ENCODE measurements at regions not wholly inside any gene's neighbourhood (a gene's known extent, or its start where the extent isn't known, plus 50 kb on each side); places are given as distances from the start of the nearest gene placed in this dataset.

GRCh38 chr18:71936744-71937143 is 607.4 kb downstream of the CBLN2 start:
- Histone ChIP-seq H3K9me3 (ENCODE audit: control insufficient read depth in 2 of 2, low read length in 2 of 2) (no peaks in the 10 kb centered on the region), H3K36me3 (ENCODE audit: control insufficient read depth in 2 of 2, insufficient read depth in 2 of 2, low read length in 2 of 2) (no peaks in the 10 kb centered on the region), H3K4me3 (ENCODE audit: low read length in 2 of 2) (no peak overlapping the region), H3K9ac (ENCODE audit: low read length in 2 of 2) (no peak overlapping the region), H3K27ac (ENCODE audit: low read length) (no peak overlapping the region), H3K4me1 (ENCODE audit: control insufficient read depth, insufficient read depth, low read length) (no peaks in the 10 kb centered on the region), H3K27me3 (ENCODE audit: control insufficient read depth in 1 of 2, insufficient read depth in 2 of 2, low read length in 2 of 2) (no peaks in the 10 kb centered on the region)

DNA sequence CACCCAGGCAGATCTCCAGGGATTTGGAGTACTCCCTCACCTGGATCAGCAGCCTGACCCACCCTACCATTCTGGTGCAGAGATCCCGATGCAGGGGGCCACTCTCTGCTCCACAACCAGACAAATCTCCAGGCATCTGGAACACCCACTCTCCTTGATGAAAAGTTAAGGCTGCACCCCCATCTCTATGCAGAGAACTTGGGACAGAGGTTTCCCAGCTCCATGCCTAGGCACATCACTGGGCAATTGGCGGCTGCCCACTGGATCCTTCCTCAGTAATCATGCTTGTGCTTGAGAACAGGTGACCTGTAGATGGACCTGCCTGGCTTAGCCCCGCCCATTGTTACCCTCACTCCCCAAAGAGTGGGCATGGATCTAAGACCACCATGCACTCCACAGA is 624.9 kb downstream of the CBLN2 start:
- Histone ChIP-seq H3K9me3 (ENCODE audit: control insufficient read depth in 2 of 2, low read length in 2 of 2) (no peaks in the 10 kb centered on the region), H3K27me3 (ENCODE audit: control insufficient read depth in 1 of 2, insufficient read depth in 2 of 2, low read length in 2 of 2) (no peaks in the 10 kb centered on the region), H3K4me1 (ENCODE audit: control insufficient read depth, insufficient read depth, low read length) (no peaks in the 10 kb centered on the region), H3K36me3 (ENCODE audit: control insufficient read depth in 2 of 2, insufficient read depth in 2 of 2, low read length in 2 of 2) (no peaks in the 10 kb centered on the region), H3K27ac (ENCODE audit: low read length) (no peak overlapping the region), H3K4me3 (ENCODE audit: low read length in 2 of 2) (no peak overlapping the region), H3K9ac (ENCODE audit: low read length in 2 of 2) (no peak overlapping the region)

DNA sequence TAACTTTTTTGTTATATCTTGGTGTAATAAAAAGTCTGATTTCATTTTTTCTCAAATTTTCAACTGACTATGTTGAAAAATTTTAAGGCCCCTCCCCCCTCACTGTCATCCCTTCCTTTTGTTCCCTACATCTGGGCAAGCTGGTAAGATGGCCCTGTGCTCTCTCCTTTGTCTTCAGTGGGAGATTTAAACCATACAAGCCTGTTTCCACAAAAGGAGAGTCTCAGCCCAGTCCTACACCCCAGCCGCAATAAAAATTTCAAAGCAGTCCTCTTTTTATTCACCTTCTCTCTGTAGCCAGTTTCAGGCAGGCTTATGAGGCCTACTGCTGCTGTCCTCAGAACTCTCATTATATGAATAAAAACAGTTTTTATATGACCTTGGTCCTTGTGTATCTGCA is 630.5 kb downstream of the CBLN2 start:
- H3K27ac ChIP-seq (ENCODE audit: low read length), result no peak overlapping the region
- H3K4me1 ChIP-seq (ENCODE audit: control insufficient read depth, insufficient read depth, low read length), result no peaks in the 10 kb centered on the region
- H3K9ac ChIP-seq (ENCODE audit: low read length in 2 of 2), result no peak overlapping the region
- no peaks in the 10 kb centered on the region for H3K27me3 ChIP-seq (ENCODE audit: control insufficient read depth in 1 of 2, insufficient read depth in 2 of 2, low read length in 2 of 2)
- no peaks in the 10 kb centered on the region for H3K36me3 ChIP-seq (ENCODE audit: control insufficient read depth in 2 of 2, insufficient read depth in 2 of 2, low read length in 2 of 2)
- no peaks in the 10 kb centered on the region for H3K9me3 ChIP-seq (ENCODE audit: control insufficient read depth in 2 of 2, low read length in 2 of 2)
- H3K4me3 ChIP-seq (ENCODE audit: low read length in 2 of 2), result no peak overlapping the region

DNA sequence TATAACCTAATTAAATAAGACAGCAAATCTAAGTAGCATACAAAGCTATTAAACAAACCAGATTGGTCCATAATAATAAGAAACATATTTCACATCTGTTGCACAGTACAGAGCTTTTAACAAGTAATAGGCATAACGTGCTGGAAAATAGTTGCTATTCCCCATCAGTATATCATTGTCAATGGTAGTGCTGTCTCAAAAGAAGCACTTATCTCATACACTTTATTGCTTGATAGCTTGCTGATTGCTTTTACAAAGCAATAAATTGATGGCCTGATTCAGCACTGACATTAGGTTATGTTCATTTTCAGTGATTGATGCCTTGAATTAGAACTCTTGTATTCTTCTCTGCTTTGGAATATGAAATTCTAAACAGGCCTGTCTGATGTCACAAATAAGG is 641.7 kb downstream of the CBLN2 start:
- Histone ChIP-seq H3K4me1 (ENCODE audit: control insufficient read depth, insufficient read depth, low read length) (no peaks in the 10 kb centered on the region), H3K4me3 (ENCODE audit: low read length in 2 of 2) (no peak overlapping the region), H3K9me3 (ENCODE audit: control insufficient read depth in 2 of 2, low read length in 2 of 2) (no peaks in the 10 kb centered on the region), H3K27ac (ENCODE audit: low read length) (no peak overlapping the region), H3K27me3 (ENCODE audit: control insufficient read depth in 1 of 2, insufficient read depth in 2 of 2, low read length in 2 of 2) (no peaks in the 10 kb centered on the region), H3K9ac (ENCODE audit: low read length in 2 of 2) (no peak overlapping the region), H3K36me3 (ENCODE audit: control insufficient read depth in 2 of 2, insufficient read depth in 2 of 2, low read length in 2 of 2) (no peaks in the 10 kb centered on the region)

- no peaks in the 10 kb centered on the region for H3K36me3 ChIP-seq (ENCODE audit: control insufficient read depth in 2 of 2, insufficient read depth in 2 of 2, low read length in 2 of 2)
- no peaks in the 10 kb centered on the region for H3K9me3 ChIP-seq (ENCODE audit: control insufficient read depth in 2 of 2, low read length in 2 of 2)
- no peak overlapping the region for H3K4me3 ChIP-seq (ENCODE audit: low read length in 2 of 2)
- H3K27me3 ChIP-seq (ENCODE audit: control insufficient read depth in 1 of 2, insufficient read depth in 2 of 2, low read length in 2 of 2), result no peaks in the 10 kb centered on the region
- no peak overlapping the region for H3K9ac ChIP-seq (ENCODE audit: low read length in 2 of 2)
- no peaks in the 10 kb centered on the region for H3K4me1 ChIP-seq (ENCODE audit: control insufficient read depth, insufficient read depth, low read length)
- H3K27ac ChIP-seq (ENCODE audit: low read length), result no peak overlapping the region
These were observed 644.3 kb downstream of the CBLN2 start for GRCh38 chr18:71899707-71900472.

GRCh38 chr18:71899183-71899582 is 645.0 kb downstream of the CBLN2 start:
- Histone ChIP-seq H3K27me3 (ENCODE audit: control insufficient read depth in 1 of 2, insufficient read depth in 2 of 2, low read length in 2 of 2) (no peaks in the 10 kb centered on the region), H3K36me3 (ENCODE audit: control insufficient read depth in 2 of 2, insufficient read depth in 2 of 2, low read length in 2 of 2) (no peaks in the 10 kb centered on the region), H3K9me3 (ENCODE audit: control insufficient read depth in 2 of 2, low read length in 2 of 2) (no peaks in the 10 kb centered on the region), H3K4me3 (ENCODE audit: low read length in 2 of 2) (no peak overlapping the region), H3K27ac (ENCODE audit: low read length) (no peak overlapping the region), H3K9ac (ENCODE audit: low read length in 2 of 2) (no peak overlapping the region), H3K4me1 (ENCODE audit: control insufficient read depth, insufficient read depth, low read length) (no peaks in the 10 kb centered on the region)

- no peaks in the 10 kb centered on the region for H3K36me3 ChIP-seq (ENCODE audit: control insufficient read depth in 2 of 2, insufficient read depth in 2 of 2, low read length in 2 of 2)
- no peak overlapping the region for H3K4me3 ChIP-seq (ENCODE audit: low read length in 2 of 2)
- no peaks in the 10 kb centered on the region for H3K4me1 ChIP-seq (ENCODE audit: control insufficient read depth, insufficient read depth, low read length)
- H3K9ac ChIP-seq (ENCODE audit: low read length in 2 of 2), result no peak overlapping the region
- no peaks in the 10 kb centered on the region for H3K9me3 ChIP-seq (ENCODE audit: control insufficient read depth in 2 of 2, low read length in 2 of 2)
- H3K27ac ChIP-seq (ENCODE audit: low read length), result no peak overlapping the region
- H3K27me3 ChIP-seq (ENCODE audit: control insufficient read depth in 1 of 2, insufficient read depth in 2 of 2, low read length in 2 of 2), result no peaks in the 10 kb centered on the region
These were observed 656.6 kb downstream of the CBLN2 start for GRCh38 chr18:71887509-71887908.

GRCh38 chr18:71878226-71878625 is 665.9 kb downstream of the CBLN2 start:
- no peaks in the 10 kb centered on the region for H3K36me3 ChIP-seq (ENCODE audit: control insufficient read depth in 2 of 2, insufficient read depth in 2 of 2, low read length in 2 of 2)
- no peak overlapping the region for H3K9ac ChIP-seq (ENCODE audit: low read length in 2 of 2)

DNA sequence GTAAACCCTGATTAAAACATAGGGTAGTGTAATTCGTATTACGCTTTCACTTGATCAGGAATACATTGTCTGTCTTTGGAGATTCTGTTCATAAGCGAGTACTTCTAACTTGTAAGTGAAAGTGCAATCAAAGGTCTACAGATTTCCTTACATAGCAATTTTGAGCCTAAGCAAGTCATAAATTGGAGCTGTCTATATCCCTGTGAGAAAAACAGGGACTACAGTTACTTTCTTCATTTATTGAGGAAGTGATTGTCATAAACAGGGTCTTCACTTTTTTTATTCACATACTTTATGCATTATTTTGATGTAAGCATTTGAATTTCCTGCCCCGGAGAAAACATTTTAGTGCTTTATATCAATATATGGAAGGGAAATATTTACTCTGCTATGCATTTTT is 670.4 kb downstream of the CBLN2 start:
- Histone ChIP-seq H3K36me3 (ENCODE audit: control insufficient read depth in 2 of 2, insufficient read depth in 2 of 2, low read length in 2 of 2) (no peaks in the 10 kb centered on the region), H3K4me1 (ENCODE audit: control insufficient read depth, insufficient read depth, low read length) (no peaks in the 10 kb centered on the region), H3K9me3 (ENCODE audit: control insufficient read depth in 2 of 2, low read length in 2 of 2) (no peaks in the 10 kb centered on the region)

More at GRCh38 chr18:71878226-71878625, 665.9 kb downstream of the CBLN2 start:
- no peaks in the 10 kb centered on the region for H3K27me3 ChIP-seq (ENCODE audit: control insufficient read depth in 1 of 2, insufficient read depth in 2 of 2, low read length in 2 of 2)
- H3K4me1 ChIP-seq (ENCODE audit: control insufficient read depth, insufficient read depth, low read length), result no peaks in the 10 kb centered on the region
- H3K9me3 ChIP-seq (ENCODE audit: control insufficient read depth in 2 of 2, low read length in 2 of 2), result no peaks in the 10 kb centered on the region
- H3K4me3 ChIP-seq (ENCODE audit: low read length in 2 of 2), result no peak overlapping the region
- H3K27ac ChIP-seq (ENCODE audit: low read length), result no peak overlapping the region

GRCh38 chr18:71865888-71866287 is 678.3 kb downstream of the CBLN2 start:
- no peaks in the 10 kb centered on the region for H3K4me1 ChIP-seq (ENCODE audit: control insufficient read depth, insufficient read depth, low read length)
- H3K9ac ChIP-seq (ENCODE audit: low read length in 2 of 2), result no peak overlapping the region
- H3K36me3 ChIP-seq (ENCODE audit: control insufficient read depth in 2 of 2, insufficient read depth in 2 of 2, low read length in 2 of 2), result no peaks in the 10 kb centered on the region
- no peaks in the 10 kb centered on the region for H3K9me3 ChIP-seq (ENCODE audit: control insufficient read depth in 2 of 2, low read length in 2 of 2)
- no peak overlapping the region for H3K4me3 ChIP-seq (ENCODE audit: low read length in 2 of 2)
- no peaks in the 10 kb centered on the region for H3K27me3 ChIP-seq (ENCODE audit: control insufficient read depth in 1 of 2, insufficient read depth in 2 of 2, low read length in 2 of 2)
- no peak overlapping the region for H3K27ac ChIP-seq (ENCODE audit: low read length)

More for the DNA sequence above, 670.4 kb downstream of the CBLN2 start:
- Histone ChIP-seq H3K4me3 (ENCODE audit: low read length in 2 of 2) (no peak overlapping the region), H3K9ac (ENCODE audit: low read length in 2 of 2) (no peak overlapping the region), H3K27ac (ENCODE audit: low read length) (no peak overlapping the region), H3K27me3 (ENCODE audit: control insufficient read depth in 1 of 2, insufficient read depth in 2 of 2, low read length in 2 of 2) (no peaks in the 10 kb centered on the region)

- Histone ChIP-seq H3K4me1 (ENCODE audit: control insufficient read depth, insufficient read depth, low read length) (no peaks in the 10 kb centered on the region), H3K4me3 (ENCODE audit: low read length in 2 of 2) (no peak overlapping the region), H3K27ac (ENCODE audit: low read length) (no peak overlapping the region), H3K27me3 (ENCODE audit: control insufficient read depth in 1 of 2, insufficient read depth in 2 of 2, low read length in 2 of 2) (no peaks in the 10 kb centered on the region), H3K36me3 (ENCODE audit: control insufficient read depth in 2 of 2, insufficient read depth in 2 of 2, low read length in 2 of 2) (no peaks in the 10 kb centered on the region), H3K9me3 (ENCODE audit: control insufficient read depth in 2 of 2, low read length in 2 of 2) (peaks cover 3% of the 10 kb centered on the region in 2 donors), H3K9ac (ENCODE audit: low read length in 2 of 2) (no peak overlapping the region)
These were observed 693.5 kb downstream of the CBLN2 start for GRCh38 chr18:71850602-71851001.
